Peyer's patch (tissue), 4 donors: ENCODE measurements at regions not wholly inside any gene's neighbourhood (a gene's known extent, or its start where the extent isn't known, plus 50 kb on each side); places are given as distances from the start of the nearest gene placed in this dataset.
A peak's percentile ranks its signal among the peaks of the same experiment; 100 is the strongest.

Source experiments
- DNase-seq, 3 donors: peaks; one replicate each; pipeline ENCODE4 v3.0.0-alpha.2; 2017 to 2019
- H3K27ac ChIP-seq, 4 donors: fragments of 200-600 bp; sonication (generic); one replicate each; pipeline ENCODE4 v1.5.1; 2016 to 2019
- H3K27me3 ChIP-seq, 2 donors: fragments of 200-600 bp; sonication (generic); one replicate each; pipeline ENCODE4 v1.5.1; 2019
- H3K36me3 ChIP-seq, 3 donors: fragments of 200-600 bp; sonication (generic); one replicate each; pipeline ENCODE4 v1.5.1; 2016 to 2019
- H3K4me1 ChIP-seq, 4 donors: fragments of 200-600 bp; sonication (generic); one replicate each; pipeline ENCODE4 v1.5.1; 2016 to 2019
- H3K4me3 ChIP-seq, 4 donors: fragments of 200-600 bp; sonication (generic); 1 replicate in 3 of 4; 2 replicates in 1 of 4; pipeline ENCODE4 v1.5.1; 2016 to 2019; ENCODE audit warnings: mild to moderate bottlenecking in 1 of 4
- H3K9me3 ChIP-seq, 4 donors: fragments of 200-600 bp; sonication (generic); one replicate each; pipeline ENCODE4 v1.5.1; 2016 to 2019; ENCODE audit warnings: mild to moderate bottlenecking in 1 of 4
- CTCF ChIP-seq, 6 experiments: fragments of 450-650 bp in 4 of 6; fragments of 200-600 bp in 2 of 6; sonication (generic) in 1 of 6; IDR thresholded peaks; one replicate each; pipeline ENCODE4 v1.5.1; 2017 to 2019; ENCODE audit warnings: antibody characterized with exemption in 6 of 6, mild to moderate bottlenecking in 3 of 6, moderate library complexity in 1 of 6
- POLR2A ChIP-seq, 2 donors: fragments of 450-650 bp; IDR thresholded peaks; one replicate each; pipeline ENCODE4 v1.5.1; 2017; ENCODE audit warnings: antibody characterized with exemption in 2 of 2, mild to moderate bottlenecking in 2 of 2, moderate library complexity in 2 of 2

GRCh38 chr16:79287424-79287917 is 313.1 kb downstream of the MAF start:
- Histone ChIP-seq H3K27me3 (no peaks in the 10 kb centered on the region), H3K36me3 (no peaks in the 10 kb centered on the region), H3K4me3 (peak overlapping the region in 2 of 4 donors; percentile 38 to 41), H3K4me1 (peaks cover 0 to 11% (median 4%) of the 10 kb centered on the region in 4 donors), H3K27ac (peak overlapping the region in 3 of 4 donors; percentile 25 to 66 (median 61)), H3K9me3 (no peaks in the 10 kb centered on the region)
- TF ChIP-seq CTCF (IDR thresholded peaks at IDR 0.05) (no peak), POLR2A (IDR thresholded peaks at IDR 0.05) (no peak)
- no peak for DNase-seq

- peak in 2 of 3 donors; percentile 67 to 78 for DNase-seq
- H3K27ac ChIP-seq = peak overlapping the region in 3 of 4 donors; percentile 25 to 66 (median 61)
Measured at GRCh38 chr16:79286646-79287423, 313.7 kb downstream of the MAF start.

GRCh38 chr16:79284766-79285165 is 315.8 kb downstream of the MAF start:
- Histone ChIP-seq H3K36me3 (no peaks in the 10 kb centered on the region), H3K27me3 (no peaks in the 10 kb centered on the region), H3K27ac (no peak overlapping the region), H3K4me1 (peaks cover 0 to 11% (median 4%) of the 10 kb centered on the region in 4 donors), H3K4me3 (no peak overlapping the region), H3K9me3 (no peaks in the 10 kb centered on the region)
- TF ChIP-seq POLR2A (IDR thresholded peaks at IDR 0.05) = no peak
- TF ChIP-seq CTCF (IDR thresholded peaks at IDR 0.05) = no peak
- no peak for DNase-seq

More at GRCh38 chr16:79286646-79287423, 313.7 kb downstream of the MAF start:
- Histone ChIP-seq H3K4me1 (peaks cover 0 to 11% (median 4%) of the 10 kb centered on the region in 4 donors), H3K27me3 (no peaks in the 10 kb centered on the region), H3K4me3 (peak overlapping the region in 2 of 4 donors; percentile 38 to 41), H3K36me3 (no peaks in the 10 kb centered on the region), H3K9me3 (no peaks in the 10 kb centered on the region)
- TF ChIP-seq CTCF (IDR thresholded peaks at IDR 0.05) = no peak
- TF ChIP-seq POLR2A (IDR thresholded peaks at IDR 0.05) = no peak

- no peaks in the 10 kb centered on the region for H3K9me3 ChIP-seq
- TF ChIP-seq CTCF (IDR thresholded peaks at IDR 0.05) (no peak), POLR2A (IDR thresholded peaks at IDR 0.05) (no peak)
- H3K27ac ChIP-seq = peak overlapping the region in 2 of 4 donors; percentile 1 to 28
- H3K27me3 ChIP-seq = no peaks in the 10 kb centered on the region
- H3K4me1 ChIP-seq = peaks cover 0 to 11% (median 4%) of the 10 kb centered on the region in 4 donors
- peak in 2 of 3 donors; percentile 29 to 59 for DNase-seq
- no peaks in the 10 kb centered on the region for H3K36me3 ChIP-seq
- no peak overlapping the region for H3K4me3 ChIP-seq
Measured at GRCh38 chr16:79283578-79283977, 317.0 kb downstream of the MAF start.

- H3K4me3 ChIP-seq = no peak overlapping the region
- H3K36me3 ChIP-seq = no peaks in the 10 kb centered on the region
- H3K27ac ChIP-seq = peak overlapping the region in 1 of 4 donors; percentile 1
- no peaks in the 10 kb centered on the region for H3K9me3 ChIP-seq
- no peaks in the 10 kb centered on the region for H3K27me3 ChIP-seq
- peaks cover 0 to 11% (median 4%) of the 10 kb centered on the region in 4 donors for H3K4me1 ChIP-seq
- TF ChIP-seq POLR2A (IDR thresholded peaks at IDR 0.05) (no peak), CTCF (IDR thresholded peaks at IDR 0.05) (no peak)
- no peak for DNase-seq
Measured at GRCh38 chr16:79282806-79283205, 317.7 kb downstream of the MAF start.
